Neutrophil (primary cell): ENCODE measurements at regions not wholly inside any gene's neighbourhood (a gene's known extent, or its start where the extent isn't known, plus 50 kb on each side); places are given as distances from the start of the nearest gene placed in this dataset.

Source experiments
- H3K27ac ChIP-seq: fragments of 200-600 bp; sonication (generic); 2 replicates; pipeline ENCODE4 v1.5.1; 2016; ENCODE audit warnings: mild to moderate bottlenecking, moderate library complexity
- H3K27me3 ChIP-seq: fragments of 200-600 bp; sonication (generic); 2 replicates; pipeline ENCODE4 v1.6.0; 2016; ENCODE audit warnings: mild to moderate bottlenecking
- H3K36me3 ChIP-seq: fragments of 200-600 bp; sonication (generic); 2 replicates; pipeline ENCODE4 v1.5.1; 2017
- H3K4me1 ChIP-seq, 2 experiments: fragments of 200-600 bp in 1 of 2; sonication (generic) in 1 of 2; 1 replicate in 1 of 2; 2 replicates in 1 of 2; pipeline versions ENCODE4 v1.5.1 to v1.6.1; 2013 to 2016; ENCODE audit warnings: low read depth in 1 of 2, low read length in 1 of 2, mild to moderate bottlenecking in 1 of 2, moderate library complexity in 1 of 2; ENCODE audit not compliant: control insufficient read depth in 1 of 2, insufficient read depth in 1 of 2
- H3K4me3 ChIP-seq, 2 experiments: fragments of 200-600 bp in 1 of 2; sonication (generic) in 1 of 2; 1 replicate in 1 of 2; 2 replicates in 1 of 2; pipeline ENCODE4 v1.5.1; 2013 to 2016; ENCODE audit warnings: low read depth in 1 of 2, low read length in 1 of 2, mild to moderate bottlenecking in 1 of 2, moderate library complexity in 1 of 2
- H3K9me3 ChIP-seq: fragments of 200-600 bp; sonication (generic); 2 replicates; pipeline ENCODE4 v1.5.1; 2016
- TF ChIP-seq, protein P1 (sequence below): fragments of 200-600 bp; sonication (generic); IDR thresholded peaks from 2 replicates; pipeline ENCODE4 v1.5.1; 2016; ENCODE audit warnings: antibody characterized with exemption

GRCh38 chr4:81571105-81571504 is 99.4 kb upstream of the RASGEF1B start:
- no peaks in the 10 kb centered on the region for H3K4me1 ChIP-seq
- TF ChIP-seq, protein P1, sequence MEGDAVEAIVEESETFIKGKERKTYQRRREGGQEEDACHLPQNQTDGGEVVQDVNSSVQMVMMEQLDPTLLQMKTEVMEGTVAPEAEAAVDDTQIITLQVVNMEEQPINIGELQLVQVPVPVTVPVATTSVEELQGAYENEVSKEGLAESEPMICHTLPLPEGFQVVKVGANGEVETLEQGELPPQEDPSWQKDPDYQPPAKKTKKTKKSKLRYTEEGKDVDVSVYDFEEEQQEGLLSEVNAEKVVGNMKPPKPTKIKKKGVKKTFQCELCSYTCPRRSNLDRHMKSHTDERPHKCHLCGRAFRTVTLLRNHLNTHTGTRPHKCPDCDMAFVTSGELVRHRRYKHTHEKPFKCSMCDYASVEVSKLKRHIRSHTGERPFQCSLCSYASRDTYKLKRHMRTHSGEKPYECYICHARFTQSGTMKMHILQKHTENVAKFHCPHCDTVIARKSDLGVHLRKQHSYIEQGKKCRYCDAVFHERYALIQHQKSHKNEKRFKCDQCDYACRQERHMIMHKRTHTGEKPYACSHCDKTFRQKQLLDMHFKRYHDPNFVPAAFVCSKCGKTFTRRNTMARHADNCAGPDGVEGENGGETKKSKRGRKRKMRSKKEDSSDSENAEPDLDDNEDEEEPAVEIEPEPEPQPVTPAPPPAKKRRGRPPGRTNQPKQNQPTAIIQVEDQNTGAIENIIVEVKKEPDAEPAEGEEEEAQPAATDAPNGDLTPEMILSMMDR: no peak
- H3K27ac ChIP-seq: no peak overlapping the region
- H3K9me3 ChIP-seq: no peaks in the 10 kb centered on the region
- no peak overlapping the region for H3K4me3 ChIP-seq
- no peaks in the 10 kb centered on the region for H3K27me3 ChIP-seq
- H3K36me3 ChIP-seq: no peaks in the 10 kb centered on the region

DNA sequence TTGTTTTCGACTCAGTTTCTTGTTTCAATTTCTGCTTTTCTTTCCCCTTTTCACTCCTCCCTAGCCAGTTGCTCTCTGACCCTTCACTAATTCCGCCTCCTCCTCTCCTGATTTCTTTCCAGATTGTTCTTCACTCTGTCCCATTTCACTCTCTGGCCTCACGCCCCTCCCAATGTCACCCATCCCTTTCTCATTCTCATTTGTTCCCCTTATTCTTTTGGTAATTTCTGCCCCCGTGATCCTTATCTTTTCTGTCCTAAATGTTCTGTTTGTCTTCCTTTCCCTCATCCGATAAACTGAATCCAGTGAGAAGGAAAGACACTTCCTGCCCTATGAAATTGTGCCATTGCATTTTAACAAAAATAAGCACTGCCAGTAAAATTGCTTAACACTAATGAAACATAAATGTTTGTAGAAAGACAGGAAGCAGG is 94.5 kb upstream of the RASGEF1B start:
- no peak overlapping the region for H3K4me3 ChIP-seq
- no peaks in the 10 kb centered on the region for H3K4me1 ChIP-seq
- H3K27me3 ChIP-seq: no peaks in the 10 kb centered on the region
- H3K36me3 ChIP-seq: no peaks in the 10 kb centered on the region
- H3K27ac ChIP-seq: no peak overlapping the region
- TF ChIP-seq, protein P1: no peak
- H3K9me3 ChIP-seq: no peaks in the 10 kb centered on the region

DNA sequence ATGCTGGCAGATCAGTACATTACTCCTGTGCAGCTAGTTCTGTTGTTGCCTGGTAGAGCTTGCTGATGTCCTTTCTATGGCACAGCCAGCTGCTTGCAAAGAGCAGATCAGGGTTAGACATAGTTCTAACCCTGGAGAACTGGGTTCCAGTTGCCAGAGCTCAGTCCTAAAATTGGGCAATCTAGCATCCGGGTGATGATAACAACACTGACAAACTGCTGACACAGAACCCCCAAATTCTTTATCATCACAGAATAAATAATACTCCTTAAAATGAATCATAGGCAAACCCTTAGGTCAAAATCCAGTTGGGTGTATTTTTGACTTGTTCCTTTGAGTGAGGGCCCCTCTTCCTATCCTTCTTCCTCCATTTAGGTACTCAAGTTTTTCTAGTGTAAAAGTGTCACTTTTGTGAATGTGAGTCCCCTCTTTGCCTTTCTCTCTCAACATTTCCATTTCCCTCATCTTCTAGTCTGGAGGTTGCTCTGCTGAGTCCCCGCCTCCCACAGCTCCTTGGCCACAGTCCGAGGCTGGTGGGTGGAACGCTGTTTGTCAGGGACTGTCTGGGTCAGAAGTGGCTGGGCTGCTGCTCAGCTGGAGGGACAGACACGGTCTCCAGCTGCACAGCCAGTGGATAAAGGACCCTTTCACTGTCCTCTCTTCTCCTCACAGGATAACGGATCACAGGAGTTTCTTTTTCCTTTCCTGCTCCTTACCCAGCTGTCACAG is 93.6 kb upstream of the RASGEF1B start:
- Histone ChIP-seq H3K36me3 (no peaks in the 10 kb centered on the region), H3K4me1 (no peaks in the 10 kb centered on the region), H3K4me3 (no peak overlapping the region), H3K9me3 (no peaks in the 10 kb centered on the region), H3K27ac (no peak overlapping the region), H3K27me3 (no peaks in the 10 kb centered on the region)
- TF ChIP-seq, protein P1: no peak

DNA sequence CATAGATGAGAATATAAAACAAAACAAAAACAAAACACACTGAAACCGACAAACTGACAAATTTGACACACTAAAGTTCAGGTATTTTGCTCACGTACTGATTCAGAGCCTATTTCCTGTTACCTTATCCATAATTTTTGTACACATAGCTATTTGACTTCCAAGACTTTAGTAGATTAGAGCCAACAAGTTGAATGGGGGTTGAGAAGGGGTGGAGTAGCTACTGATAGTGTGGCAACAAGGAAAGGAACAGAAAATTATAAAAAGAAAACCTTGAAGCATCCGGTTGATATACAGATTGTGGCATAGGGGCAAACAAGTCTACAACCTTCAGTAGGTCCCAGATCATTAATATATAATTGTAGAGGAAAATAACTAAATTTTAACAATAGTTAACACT is 92.3 kb upstream of the RASGEF1B start:
- H3K4me3 ChIP-seq: no peak overlapping the region
- no peaks in the 10 kb centered on the region for H3K27me3 ChIP-seq
- H3K4me1 ChIP-seq: no peaks in the 10 kb centered on the region
- TF ChIP-seq, protein P1: no peak
- no peak overlapping the region for H3K27ac ChIP-seq
- H3K36me3 ChIP-seq: no peaks in the 10 kb centered on the region
- H3K9me3 ChIP-seq: no peaks in the 10 kb centered on the region

DNA sequence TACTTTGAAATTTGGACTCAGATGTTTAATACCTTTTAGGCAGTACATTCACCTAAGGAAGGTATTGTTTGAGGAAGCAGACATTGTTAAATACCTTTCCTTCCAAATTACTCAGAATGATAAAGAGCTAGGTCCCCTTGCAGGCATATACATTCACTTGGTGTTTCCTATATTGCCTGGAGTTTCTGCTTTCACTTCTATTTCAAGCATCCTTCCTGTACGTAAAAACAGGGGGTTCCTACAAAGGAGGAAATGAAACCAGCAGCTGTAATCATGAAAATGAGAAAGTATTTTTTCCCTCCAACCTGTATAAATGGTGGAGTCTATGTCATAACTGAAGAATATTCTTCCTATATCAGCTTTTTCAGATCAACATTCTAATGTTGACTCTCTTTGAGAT is 90.4 kb upstream of the RASGEF1B start:
- Histone ChIP-seq H3K4me1 (no peaks in the 10 kb centered on the region), H3K27ac (no peak overlapping the region), H3K27me3 (no peaks in the 10 kb centered on the region), H3K9me3 (no peaks in the 10 kb centered on the region), H3K36me3 (no peaks in the 10 kb centered on the region), H3K4me3 (no peak overlapping the region)
- TF ChIP-seq, protein P1: no peak
